Glutamatergic neuron (in vitro differentiated cells): ENCODE measurements at regions not wholly inside any gene's neighbourhood (a gene's known extent, or its start where the extent isn't known, plus 50 kb on each side); places are given as distances from the start of the nearest gene placed in this dataset.

Experiments
- DNase-seq: peaks from one replicate; pipeline ENCODE4 v3.0.0; 2022
- H3K27ac Mint-ChIP-seq: one replicate; pipeline ENCODE4 v1.8.0; 2020; ENCODE audit warnings: mild to moderate bottlenecking, mixed read lengths, inconsistent platforms; ENCODE audit not compliant: unreplicated experiment
- H3K27me3 Mint-ChIP-seq: one replicate; pipeline ENCODE4 v1.8.0; 2020; ENCODE audit warnings: mild to moderate bottlenecking, moderate library complexity, mixed read lengths, inconsistent platforms; ENCODE audit not compliant: unreplicated experiment
- H3K36me3 Mint-ChIP-seq: one replicate; pipeline ENCODE4 v1.8.0; 2020; ENCODE audit warnings: mild to moderate bottlenecking, mixed read lengths, inconsistent platforms; ENCODE audit not compliant: unreplicated experiment
- H3K4me1 Mint-ChIP-seq: one replicate; pipeline ENCODE4 v1.8.0; 2020; ENCODE audit warnings: mild to moderate bottlenecking, low read depth, mixed read lengths, inconsistent platforms; ENCODE audit not compliant: unreplicated experiment
- H3K4me3 Mint-ChIP-seq: one replicate; pipeline ENCODE4 v1.8.0; 2020; ENCODE audit warnings: mild to moderate bottlenecking, mixed read lengths, inconsistent platforms; ENCODE audit not compliant: unreplicated experiment
- H3K9me3 Mint-ChIP-seq: one replicate; pipeline ENCODE4 v1.8.0; 2020; ENCODE audit warnings: mild to moderate bottlenecking, moderate library complexity, mixed read lengths, inconsistent platforms; ENCODE audit not compliant: unreplicated experiment
- TF ChIP-seq, protein P1 (sequence below): fragments of 200-600 bp; sonication (generic); IDR thresholded peaks from one replicate; pipeline ENCODE4 v1.5.0; 2021; ENCODE audit not compliant: partially characterized antibody, unreplicated experiment

DNA sequence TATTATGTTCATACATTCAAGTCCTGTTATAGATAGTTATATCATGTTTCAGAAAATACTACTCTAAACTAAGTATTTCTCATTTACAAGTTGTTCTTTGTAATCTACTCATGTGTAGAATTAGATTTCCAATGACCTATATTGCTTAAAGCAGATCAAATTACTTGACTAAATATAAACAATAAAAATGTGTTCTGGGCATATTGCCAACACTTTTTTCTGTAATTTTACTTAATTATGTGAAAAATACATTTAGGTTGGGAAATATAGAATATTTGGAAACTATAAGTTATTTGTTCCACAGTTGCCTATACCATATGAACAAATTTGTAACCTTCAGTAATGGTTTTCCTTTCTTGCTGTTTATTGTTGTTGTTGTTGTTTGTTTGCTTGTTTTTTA is 275.2 kb upstream of the PCDH9 start:
- H3K9me3 Mint-ChIP-seq = no peaks in the 10 kb centered on the region
- H3K36me3 Mint-ChIP-seq = no peaks in the 10 kb centered on the region
- H3K27me3 Mint-ChIP-seq = peaks cover 2% of the 10 kb centered on the region
- H3K4me3 Mint-ChIP-seq = no peak overlapping the region
- no peak for DNase-seq
- H3K27ac Mint-ChIP-seq = no peak overlapping the region
- H3K4me1 Mint-ChIP-seq = no peaks in the 10 kb centered on the region
- TF ChIP-seq, protein P1, sequence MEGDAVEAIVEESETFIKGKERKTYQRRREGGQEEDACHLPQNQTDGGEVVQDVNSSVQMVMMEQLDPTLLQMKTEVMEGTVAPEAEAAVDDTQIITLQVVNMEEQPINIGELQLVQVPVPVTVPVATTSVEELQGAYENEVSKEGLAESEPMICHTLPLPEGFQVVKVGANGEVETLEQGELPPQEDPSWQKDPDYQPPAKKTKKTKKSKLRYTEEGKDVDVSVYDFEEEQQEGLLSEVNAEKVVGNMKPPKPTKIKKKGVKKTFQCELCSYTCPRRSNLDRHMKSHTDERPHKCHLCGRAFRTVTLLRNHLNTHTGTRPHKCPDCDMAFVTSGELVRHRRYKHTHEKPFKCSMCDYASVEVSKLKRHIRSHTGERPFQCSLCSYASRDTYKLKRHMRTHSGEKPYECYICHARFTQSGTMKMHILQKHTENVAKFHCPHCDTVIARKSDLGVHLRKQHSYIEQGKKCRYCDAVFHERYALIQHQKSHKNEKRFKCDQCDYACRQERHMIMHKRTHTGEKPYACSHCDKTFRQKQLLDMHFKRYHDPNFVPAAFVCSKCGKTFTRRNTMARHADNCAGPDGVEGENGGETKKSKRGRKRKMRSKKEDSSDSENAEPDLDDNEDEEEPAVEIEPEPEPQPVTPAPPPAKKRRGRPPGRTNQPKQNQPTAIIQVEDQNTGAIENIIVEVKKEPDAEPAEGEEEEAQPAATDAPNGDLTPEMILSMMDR = no peak

DNA sequence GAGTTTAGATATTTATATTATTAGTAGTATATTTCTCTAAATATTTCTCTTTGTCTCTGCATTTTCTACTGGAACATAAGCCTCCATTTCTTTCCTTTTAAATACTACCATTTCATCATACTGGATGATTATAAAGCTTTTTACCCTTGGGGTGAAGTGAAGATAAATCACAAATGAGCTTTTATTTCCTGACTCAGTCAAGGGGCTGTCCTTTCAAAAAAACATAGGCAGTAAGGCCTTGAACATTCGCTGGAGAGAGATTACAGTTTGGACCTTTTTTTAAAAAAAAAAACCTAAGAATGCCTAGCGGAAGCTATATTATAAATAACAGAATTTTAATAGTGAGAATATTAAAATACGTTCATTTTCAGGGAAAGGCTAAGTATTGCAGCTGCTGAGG is 268.8 kb upstream of the PCDH9 start:
- H3K4me3 Mint-ChIP-seq = no peak overlapping the region
- H3K4me1 Mint-ChIP-seq = no peaks in the 10 kb centered on the region
- no peaks in the 10 kb centered on the region for H3K9me3 Mint-ChIP-seq
- H3K27me3 Mint-ChIP-seq = peaks cover 2% of the 10 kb centered on the region
- no peaks in the 10 kb centered on the region for H3K36me3 Mint-ChIP-seq
- H3K27ac Mint-ChIP-seq = no peak overlapping the region
- TF ChIP-seq, protein P1 = no peak
- no peak for DNase-seq

DNA sequence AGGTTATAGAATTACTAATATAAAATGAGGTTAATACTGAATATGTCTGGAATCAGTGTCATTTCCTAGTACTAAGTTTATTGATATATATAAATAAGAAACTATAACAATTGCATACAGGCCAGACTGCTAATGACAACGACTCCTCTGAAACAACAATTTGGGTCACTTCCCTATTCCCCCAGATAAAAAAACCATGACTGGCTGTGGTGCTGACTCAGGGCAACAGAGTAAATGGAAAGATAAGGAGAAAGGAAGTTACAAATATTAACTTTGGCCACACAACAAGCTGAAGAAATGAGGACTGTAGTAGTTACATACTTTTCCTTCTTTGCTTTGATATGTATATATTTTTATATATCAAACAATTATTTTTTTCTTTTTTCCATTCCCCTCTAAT is 263.7 kb upstream of the PCDH9 start:
- H3K9me3 Mint-ChIP-seq = no peaks in the 10 kb centered on the region

DNA sequence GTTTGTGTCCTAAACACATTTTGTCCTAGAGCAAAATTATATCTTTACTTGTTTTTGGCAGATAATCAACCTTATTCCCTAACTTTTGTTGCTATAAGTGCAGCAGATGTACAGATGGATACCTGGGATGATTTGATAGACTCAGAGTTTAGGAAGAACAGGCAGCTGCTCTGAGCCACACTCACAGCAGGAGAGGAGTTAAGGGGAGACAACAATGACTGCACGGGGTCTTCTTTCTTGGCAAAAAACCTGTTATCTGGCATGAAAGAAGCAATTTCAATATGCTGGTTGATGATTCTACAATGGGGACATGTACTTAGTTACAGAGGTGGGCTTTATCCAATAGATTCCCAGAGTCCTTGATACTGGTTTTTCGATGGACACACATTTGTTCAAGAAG is 258.9 kb upstream of the PCDH9 start:
- H3K4me3 Mint-ChIP-seq = no peak overlapping the region
- TF ChIP-seq, protein P1 = no peak
- H3K4me1 Mint-ChIP-seq = no peaks in the 10 kb centered on the region
- DNase-seq = no peak
- no peak overlapping the region for H3K27ac Mint-ChIP-seq
- H3K27me3 Mint-ChIP-seq = no peaks in the 10 kb centered on the region
- no peaks in the 10 kb centered on the region for H3K9me3 Mint-ChIP-seq
- no peaks in the 10 kb centered on the region for H3K36me3 Mint-ChIP-seq

More for the DNA sequence above, 263.7 kb upstream of the PCDH9 start:
- Mint-ChIP-seq H3K27me3 (no peaks in the 10 kb centered on the region), H3K36me3 (no peaks in the 10 kb centered on the region), H3K4me1 (no peaks in the 10 kb centered on the region), H3K4me3 (no peak overlapping the region), H3K27ac (no peak overlapping the region)
- TF ChIP-seq, protein P1 = no peak
- no peak for DNase-seq

DNA sequence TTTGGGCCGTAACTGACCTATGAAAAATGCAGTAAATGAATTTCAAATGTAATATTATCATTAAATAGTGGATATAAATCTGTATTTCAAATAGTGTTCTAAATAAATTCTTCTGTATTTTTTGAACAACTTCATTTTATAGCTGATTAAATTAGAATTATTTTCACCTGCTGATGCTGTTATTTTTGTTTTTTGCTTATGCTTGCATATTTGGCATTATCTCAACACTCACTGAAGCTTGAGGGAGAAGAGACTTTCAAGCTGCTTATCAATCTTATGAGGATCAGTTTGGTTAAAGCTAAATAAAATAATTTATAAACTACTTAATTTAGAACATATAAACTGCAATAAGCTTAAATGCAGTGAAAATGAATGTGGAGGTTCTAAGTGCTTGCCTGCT is 251.3 kb upstream of the PCDH9 start:
- no peaks in the 10 kb centered on the region for H3K9me3 Mint-ChIP-seq
- TF ChIP-seq, protein P1 = no peak
- H3K4me3 Mint-ChIP-seq = no peak overlapping the region
- no peak overlapping the region for H3K27ac Mint-ChIP-seq
- H3K27me3 Mint-ChIP-seq = no peaks in the 10 kb centered on the region
- H3K4me1 Mint-ChIP-seq = no peaks in the 10 kb centered on the region
- H3K36me3 Mint-ChIP-seq = no peaks in the 10 kb centered on the region
- no peak for DNase-seq
